HG03280 (cell line): ENCODE measurements at regions not wholly inside any gene's neighbourhood (a gene's known extent, or its start where the extent isn't known, plus 50 kb on each side); places are given as distances from the start of the nearest gene placed in this dataset.
A peak's percentile ranks its signal among the peaks of the same experiment; 100 is the strongest.

ENCODE experiments used
- ATAC-seq: cut with Tn5 transposase; IDR thresholded peaks from one replicate; pipeline ENCODE4 v1.9.1; 2021; ENCODE audit warnings: mild to moderate bottlenecking, moderate library complexity; ENCODE audit not compliant: unreplicated experiment

DNA sequence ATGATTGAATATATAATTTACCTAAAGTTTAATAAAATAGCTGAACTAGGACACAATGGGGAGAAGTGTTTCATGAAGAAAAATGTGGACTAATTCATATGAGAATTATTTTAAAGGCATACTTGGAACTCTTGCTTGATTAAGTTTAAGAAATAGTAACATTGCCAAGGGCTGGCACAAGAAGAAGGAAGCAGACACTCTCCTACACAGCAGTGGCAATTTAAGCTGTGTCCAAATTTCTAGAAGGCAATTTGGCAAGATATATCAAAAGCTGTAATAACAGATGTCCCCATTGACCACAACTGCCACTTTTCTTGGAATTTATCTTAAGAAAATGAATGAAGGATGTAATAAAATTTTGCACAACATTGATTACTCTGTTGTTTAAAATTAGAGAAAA, 209.5 kb upstream of the S100G start:
- ATAC-seq: no peak

DNA sequence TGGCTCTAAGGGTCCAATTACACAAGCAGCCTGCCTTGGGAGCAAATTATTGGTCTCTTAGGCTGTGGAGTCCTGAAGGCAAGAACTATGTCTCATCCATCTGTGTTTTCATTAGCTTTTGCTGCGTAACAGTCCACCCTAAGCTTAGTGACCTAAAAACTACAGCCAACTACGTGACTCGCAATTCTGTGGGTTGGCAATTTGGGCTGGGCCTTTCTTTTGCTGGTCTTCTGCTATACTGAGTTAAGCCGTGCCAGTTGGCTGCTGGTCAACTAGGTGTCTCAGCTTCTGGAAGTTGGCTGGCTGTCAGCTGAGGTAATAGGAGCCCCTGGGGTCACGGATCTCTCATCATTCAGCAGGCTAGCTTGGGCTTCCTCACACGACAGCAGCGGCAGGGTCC, 205.6 kb upstream of the S100G start:
- ATAC-seq: no peak

DNA sequence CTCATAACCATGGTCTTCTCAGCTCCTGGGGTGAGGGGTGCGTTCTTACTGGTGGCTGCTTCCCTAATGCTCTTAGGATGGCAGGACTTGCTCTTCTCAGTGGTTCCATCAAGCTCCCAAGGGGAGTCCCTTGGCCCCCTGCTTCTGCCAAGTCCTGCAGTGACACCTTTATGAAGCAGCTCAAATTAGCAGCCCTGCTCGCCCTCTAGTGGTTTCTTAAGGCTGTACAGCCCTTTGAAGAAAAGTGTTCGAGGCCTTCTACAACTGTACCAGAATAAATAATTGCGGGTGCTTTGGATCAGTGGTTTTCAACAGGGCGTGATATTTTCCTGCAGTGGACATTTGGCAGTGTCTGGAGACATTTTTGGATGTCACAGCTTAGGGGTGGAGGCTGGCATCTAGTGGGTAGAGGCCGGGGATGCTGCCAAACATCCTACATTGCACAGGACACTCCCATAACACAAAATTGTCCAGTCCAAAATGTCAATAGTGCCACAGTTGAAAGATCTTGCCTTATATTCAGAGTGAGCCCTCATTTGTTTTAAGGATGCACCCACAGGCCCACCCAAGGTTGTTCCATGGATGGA, 204.7 kb upstream of the S100G start:
- peak; percentile 70 for ATAC-seq

DNA sequence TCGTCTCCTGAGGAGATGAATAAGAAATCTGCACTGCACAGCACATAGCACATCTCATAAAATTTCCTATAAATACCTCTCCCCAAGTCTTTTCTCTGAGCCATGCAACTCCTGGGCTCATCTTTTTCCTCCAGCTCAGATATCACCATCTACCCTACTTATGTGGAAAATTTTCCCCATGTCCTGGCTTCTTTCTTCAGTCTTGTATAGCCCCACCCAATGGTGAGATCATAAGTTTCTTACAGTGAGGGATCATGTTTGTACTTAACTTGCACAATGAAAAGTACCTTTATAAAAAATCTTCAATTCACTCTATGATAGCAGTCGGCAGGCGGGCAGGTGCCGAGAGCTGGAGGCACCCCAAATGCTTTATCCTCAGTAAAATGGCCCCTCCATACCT, 198.6 kb upstream of the S100G start:
- no peak for ATAC-seq

DNA sequence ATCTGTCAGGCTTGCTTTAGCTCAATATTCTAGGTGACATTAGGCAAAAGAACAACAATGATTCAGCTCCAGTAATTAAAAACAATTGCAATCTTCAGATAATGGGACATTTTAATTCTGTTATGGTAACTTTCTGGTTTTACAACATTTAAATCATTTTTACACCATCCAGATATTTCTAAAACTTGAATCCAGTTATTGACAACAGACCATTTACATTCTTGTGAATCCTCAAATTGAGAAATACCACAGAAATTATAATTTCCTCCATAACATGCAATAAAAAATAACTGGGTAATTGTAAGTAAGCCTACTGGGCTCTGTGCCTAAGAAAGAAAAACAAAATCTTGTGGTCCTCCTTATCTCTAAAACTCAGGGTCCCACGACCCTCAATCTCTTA, 195.0 kb upstream of the S100G start:
- ATAC-seq: no peak

DNA sequence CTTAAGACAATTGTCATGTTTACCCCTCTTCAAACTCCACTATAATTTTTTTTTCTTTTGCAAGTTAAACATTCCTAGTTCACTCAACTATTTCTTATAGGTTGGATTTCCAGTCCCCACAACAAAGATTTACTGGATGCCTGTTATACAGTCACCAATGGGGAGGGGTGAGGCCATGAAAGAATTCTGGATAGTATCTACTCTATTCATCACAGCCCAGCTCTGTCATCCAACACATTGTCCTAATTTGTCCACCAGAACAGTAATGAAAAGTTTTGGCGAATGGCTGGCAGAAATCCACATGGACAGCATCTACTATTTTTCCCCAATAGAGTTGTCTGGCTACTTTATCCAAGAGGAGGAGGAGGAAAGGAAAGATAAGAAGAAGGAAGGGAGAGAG, 192.7 kb upstream of the S100G start:
- ATAC-seq: no peak

DNA sequence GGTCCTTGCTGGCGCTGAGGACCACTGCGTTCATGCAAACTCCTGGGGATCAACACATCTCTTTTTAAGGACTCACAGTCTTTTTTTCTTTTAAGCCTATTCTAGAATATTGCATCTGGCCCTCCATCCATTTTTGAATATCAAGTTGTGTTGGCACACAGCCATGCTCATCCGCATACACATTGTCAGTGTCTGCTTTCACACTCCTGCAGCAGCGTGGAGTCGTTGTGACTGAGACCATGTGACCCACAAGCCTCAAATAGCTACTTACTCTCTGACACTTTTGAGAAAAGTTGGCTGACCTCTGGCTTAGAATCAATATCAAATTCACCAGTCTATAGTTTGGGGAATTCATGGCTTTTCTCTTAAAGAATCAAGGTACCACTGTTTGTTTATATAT, 191.8 kb upstream of the S100G start:
- ATAC-seq: no peak

DNA sequence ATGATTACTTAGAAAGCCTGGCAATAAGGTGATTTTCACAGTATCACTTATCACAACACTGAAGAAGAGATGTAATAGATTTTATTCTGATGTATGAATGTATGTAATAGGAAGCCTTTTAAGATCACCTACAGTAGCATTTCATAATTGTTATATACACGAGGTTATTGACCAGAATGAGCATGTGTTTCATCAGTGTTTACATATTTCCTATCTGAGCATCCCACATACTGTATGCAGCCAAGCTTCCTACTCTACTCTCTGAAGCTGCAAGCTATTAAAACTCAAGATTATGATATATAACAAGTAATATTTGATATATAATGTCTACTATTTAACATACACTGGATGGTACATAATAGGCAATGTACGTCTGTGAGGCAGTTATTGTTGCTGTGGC, 190.9 kb upstream of the S100G start:
- ATAC-seq: no peak

DNA sequence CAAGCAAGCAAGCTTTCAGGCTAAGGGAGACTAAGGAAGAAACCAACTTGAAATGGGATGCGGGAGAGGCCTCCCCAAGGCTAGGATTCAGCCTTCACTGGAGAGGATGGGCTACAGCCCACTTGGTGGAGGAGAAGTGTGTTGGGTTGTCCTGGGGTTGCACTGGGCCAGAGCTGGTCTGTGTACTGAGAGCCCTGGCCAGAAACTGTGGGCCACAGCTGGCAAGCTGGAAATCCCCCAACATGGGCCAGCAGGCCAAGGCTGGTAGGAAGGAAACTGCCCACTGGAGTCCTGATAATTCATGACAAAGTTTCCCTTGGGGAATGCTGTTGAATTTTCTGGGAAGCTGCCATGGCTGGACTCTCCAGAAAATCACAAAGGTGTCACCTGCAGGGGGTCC, 188.0 kb upstream of the S100G start:
- ATAC-seq: no peak

DNA sequence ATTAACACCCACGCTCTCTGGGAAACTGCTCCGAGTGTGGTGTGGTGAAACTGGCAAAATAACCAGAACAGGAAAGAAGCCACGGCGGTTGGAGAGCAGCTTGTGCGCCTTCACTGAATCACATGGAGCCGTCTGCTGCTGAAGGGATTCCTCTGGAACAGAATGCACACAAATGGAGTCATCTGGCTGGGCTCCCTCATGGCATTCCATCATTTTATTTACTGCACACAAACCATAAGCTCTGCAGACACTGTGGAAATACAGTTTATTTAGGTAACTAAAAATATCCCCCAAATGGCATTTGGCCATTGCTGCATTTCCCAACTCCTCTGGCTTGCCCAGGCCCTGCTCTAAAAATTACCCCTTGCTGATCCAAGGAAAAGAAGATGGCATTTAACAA, 187.0 kb upstream of the S100G start:
- ATAC-seq: no peak

DNA sequence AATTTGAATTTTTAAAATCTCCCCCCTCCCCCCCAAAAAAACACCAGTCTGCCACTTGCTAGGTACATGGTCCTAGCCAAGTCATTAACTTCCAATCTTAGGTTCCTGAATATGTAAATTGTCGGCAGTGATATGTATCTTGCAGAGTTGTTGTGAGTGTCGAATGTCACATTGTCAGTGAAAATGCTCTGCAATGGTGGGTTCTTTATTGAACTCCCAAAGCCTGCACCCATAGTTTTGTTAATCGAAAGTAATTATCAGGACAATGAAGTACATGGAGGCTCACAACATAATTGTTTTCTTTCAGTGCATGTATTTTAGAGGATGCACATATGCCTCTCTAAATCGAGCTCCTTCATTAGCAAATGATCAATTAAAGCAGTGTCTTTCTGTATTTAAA, 185.6 kb upstream of the S100G start:
- ATAC-seq: no peak

DNA sequence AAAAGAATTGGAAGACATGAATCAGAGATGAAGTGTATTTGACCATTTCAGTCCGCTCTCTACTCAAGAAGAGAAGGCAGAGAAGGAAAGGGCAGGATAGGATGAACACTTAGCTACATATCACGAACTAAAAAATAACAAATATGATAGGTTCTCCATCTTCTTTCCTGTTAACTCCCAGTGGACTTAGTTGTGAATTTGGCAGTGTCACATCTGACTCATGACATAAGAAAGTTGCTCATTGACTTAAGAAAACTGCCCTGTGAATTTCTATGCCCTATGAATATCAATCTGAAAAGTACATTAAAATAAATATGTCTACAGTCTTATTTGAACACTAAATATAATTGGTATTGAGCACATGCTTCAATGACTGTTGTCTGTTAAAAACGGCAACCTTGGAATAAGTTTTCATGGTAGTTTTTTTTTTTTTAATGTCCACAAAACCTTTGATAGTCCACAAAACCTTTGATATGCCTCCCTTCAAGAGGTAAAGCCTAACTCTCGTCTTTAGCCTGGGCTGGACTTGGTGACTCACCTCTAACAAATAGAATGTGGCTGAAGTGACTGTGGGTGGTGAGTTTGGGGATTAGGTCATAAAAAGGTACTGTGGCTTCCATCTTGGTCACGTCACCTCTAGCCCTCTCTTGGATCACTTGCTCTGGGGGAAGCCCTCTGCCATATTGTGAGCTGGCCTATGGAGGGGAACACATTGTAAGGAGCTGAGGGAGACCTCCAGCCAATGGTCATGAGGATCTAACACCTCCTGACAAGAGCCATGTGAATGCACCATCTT, 184.7 kb upstream of the S100G start:
- ATAC-seq: no peak

DNA sequence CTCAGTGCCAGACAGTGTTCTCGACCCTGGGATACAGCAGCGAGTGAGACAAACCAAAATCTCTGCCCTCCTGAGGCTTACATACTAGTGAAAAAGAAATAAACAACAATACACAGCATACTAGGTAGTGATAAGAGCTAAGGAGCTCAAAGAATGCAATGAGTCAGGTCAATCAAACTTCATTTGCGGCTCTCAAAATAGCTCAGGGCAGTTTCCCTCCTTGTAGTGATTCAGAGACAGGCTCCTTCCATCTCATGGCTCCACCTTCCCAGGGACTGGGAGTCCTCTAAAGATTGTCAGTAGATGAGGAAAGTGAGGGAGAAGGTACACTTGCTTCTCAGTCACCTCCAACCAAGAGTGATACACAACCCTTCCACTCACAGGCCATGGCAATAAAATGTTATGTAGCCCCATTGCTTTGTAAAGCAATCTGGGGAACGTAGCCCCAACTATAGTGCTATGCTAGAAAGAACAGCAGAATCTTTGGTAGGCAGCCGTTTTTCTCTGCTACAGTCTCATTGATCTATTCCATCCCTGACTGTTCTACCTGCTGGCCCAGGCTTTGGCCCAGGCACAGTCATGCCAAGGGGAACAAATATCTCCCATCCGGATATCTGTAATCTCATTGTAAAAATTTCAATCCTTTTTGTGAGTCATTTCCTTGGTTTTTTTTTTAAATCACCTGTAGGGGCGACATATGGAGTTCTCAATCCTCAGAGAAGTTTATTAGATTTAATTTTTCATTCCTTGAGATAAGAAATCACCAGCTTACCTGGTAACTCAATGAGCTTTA, 183.1 kb upstream of the S100G start:
- no peak for ATAC-seq

DNA sequence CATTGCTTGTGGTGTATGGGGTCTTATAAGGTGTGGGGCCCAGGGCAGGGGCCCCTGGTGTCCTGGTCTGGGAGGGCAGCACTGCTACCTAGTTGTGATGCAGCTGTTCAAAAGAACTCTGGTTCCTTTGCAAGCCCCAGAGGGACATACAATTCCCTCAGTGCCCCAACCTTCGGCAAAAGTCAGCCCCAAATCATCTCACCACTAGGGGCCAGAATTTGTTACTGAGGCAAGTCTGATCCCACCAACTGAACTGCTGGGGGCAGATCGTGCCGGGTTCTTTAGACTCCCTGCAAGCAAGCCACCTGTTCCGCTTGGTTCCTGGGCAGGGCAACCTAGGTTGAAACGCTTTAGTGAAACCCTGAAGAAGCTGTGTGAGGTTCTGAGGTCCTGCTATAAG, 180.1 kb upstream of the S100G start:
- ATAC-seq: no peak

DNA sequence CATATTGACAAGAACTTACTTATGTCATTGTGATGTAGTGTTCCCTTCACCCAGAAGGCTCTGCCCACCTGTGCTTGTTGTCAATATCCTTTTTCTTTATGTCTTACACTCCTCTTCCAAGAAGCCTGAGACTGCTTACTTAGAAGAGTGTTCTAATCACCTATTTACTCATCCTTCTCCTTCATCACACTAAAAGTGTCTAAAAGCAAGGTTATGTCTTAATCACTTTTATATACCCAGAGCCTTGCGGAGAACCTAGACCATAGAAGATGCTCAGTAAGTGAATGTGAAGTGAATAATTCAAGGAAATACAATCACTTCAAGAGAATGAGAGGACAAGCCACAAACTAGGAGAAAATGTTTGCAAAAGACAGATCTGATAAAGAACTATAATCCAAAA, 177.6 kb upstream of the S100G start:
- ATAC-seq: no peak

DNA sequence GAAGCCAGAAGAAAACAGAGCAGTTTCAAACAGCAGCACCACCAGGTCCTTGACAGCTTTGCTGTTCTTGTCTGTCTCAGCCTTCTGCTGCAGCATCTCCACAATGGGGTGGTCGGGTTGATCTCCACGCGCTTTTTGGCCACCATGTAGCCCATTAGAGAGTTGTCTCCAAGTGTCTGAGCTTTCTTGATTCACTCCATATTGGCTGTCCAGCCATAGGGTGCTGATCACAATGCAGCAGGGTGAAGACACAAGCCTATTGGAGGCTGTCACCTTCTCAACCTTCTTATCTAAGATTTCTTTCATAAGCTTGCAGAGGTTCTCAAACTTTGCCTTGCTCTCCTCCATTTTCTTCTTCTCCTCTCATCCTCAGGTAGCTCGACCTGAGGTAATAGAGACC, 175.4 kb upstream of the S100G start:
- no peak for ATAC-seq

DNA sequence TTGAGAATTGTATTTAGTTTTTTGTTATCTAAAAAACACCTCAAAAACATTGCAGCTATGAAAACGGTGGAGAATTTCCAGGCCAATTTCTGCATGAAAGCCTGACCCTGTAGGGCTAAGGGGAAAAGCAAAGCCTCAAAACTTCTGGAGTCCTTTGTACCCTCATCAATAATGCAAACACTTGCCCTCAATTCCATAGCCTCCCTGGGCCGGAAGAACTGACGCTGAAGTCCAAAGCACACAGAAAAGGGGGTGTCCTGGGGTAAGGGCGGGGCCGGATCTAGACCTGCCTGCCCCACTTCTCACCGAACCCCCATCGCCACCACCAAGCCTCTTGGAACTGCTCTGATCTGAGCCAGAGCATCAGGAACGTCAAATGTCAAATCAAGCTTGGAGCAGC, 173.9 kb upstream of the S100G start:
- ATAC-seq: no peak

DNA sequence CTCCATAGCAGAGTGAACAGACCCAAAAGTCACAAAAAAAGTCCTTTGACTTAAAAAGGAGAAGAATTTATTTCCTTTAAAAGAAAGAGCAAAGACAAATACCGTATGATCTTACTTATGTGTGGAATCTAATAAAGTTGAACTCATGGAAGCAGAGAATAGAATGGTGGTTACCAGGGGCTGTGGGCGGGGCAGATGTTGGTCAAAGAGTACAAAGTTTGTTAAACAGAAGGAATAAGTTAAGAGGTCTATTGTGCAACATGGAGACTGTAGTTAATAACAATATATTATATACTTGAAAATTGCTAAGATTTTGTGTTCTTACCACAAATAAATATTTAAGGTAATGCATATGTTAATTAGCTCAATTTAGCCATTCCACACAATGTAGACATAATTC, 173.3 kb upstream of the S100G start:
- ATAC-seq: no peak

DNA sequence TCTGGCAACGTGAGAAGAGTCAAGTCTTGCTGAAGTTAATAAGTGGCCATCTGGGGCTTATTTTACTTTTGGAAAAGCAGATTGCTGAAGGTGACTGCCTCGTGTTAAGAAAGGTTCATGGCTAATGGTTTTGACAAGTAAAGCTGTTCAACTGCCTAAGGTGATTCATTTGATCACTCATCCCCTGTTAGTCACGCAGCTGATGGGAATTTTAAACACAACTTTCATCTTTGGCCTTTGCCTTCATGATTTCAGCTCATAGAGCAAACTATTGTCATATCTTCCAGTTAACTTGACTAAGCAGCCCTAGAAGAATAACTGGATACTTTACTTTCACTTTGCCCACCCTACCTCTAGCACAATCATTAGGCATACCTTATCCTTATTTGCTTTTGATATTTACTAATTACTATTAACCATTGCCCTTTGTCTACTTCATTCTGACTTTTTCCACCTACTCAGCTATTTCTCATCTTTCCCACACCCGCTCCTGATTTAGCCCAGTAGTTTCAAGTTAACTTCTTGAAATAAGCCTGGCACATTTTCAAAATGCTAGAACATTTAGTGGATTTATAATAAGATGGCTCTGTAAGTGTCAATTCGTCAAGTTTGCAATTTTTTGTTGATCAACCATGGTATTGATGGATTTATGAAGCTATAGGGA, 170.6 kb upstream of the S100G start:
- no peak for ATAC-seq

DNA sequence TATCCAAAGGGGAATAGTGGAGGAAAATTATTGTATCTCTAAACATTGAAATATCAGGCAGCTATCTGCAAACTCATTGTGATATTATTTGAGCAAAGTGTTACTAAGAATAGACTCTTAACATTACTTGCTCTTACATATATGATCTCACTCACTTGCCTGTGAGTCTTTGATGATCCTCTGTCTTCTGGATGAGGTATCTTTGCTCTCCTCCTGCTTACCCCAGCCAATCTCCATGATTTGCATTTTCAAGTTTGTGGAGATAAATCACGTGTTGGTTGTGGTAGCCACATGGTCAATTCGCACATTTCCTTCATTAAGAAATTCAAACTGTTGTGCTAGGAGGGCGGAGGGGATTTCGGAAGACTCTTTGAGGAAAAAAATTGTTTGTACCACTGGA, 169.9 kb upstream of the S100G start:
- no peak for ATAC-seq

DNA sequence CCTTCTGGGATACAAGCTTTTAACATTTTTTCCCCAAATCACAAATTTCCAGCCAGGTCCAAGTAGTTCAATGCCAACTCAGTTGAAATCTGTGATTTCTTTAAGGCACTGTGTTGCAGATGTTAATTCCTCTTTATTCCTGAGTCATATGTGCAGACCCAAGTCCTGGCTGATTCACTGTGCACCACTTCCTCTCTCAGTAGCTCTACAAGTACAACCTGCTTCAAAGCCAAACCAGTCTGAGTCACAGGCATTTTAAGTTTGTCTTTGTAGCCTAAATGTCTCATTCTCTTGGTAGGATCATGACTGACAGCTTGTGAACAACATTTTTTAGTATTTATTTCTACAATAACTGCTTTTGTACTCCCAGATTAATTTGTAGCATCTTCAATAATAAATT, 165.6 kb upstream of the S100G start:
- no peak for ATAC-seq
